ENCODE measurements at regions not wholly inside any gene's neighbourhood (a gene's known extent, or its start where the extent isn't known, plus 50 kb on each side); places are given as distances from the start of the nearest gene placed in this dataset.

DNA sequence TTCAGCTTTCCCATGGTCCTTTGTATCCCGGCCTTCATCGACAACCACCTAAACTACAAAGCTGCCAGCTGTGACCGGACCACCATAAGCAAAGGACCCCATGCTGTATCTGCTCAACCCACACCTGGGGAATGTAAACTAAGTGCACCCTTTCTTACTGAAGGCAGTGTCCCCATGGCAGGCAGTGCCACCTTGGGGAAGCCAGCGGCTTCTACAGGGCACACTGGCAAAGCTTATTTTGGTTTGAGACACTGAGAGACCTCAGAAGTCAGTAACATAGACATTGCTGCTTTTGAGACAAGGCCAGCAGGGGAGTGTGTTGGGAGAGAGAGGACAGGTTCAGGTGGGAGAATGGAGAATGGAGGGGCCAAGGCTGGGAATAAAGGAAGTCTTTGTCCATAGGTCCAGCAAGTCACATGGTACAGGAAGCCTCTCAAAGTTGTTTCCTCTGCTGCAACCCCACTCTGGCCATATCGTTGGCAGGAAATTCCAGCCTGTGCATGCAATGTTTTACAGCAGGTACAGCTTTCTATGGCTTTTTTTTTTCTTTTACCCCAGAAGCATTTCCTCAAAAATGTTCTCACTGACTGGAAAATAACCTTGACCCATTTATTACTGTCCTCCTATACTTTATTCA is 85.9 kb upstream of the NPVF start:
- TF ChIP-seq POLR2A (IDR thresholded peaks at IDR 0.05; ENCODE audit: low read length) = no peak
- TF ChIP-seq GATA1 (IDR thresholded peaks at IDR 0.05; ENCODE audit: low read depth, low read length) = no peak

Measured in erythroblast (primary cell).